ENCODE measurements at regions not wholly inside any gene's neighbourhood (a gene's known extent, or its start where the extent isn't known, plus 50 kb on each side); places are given as distances from the start of the nearest gene placed in this dataset.

DNA sequence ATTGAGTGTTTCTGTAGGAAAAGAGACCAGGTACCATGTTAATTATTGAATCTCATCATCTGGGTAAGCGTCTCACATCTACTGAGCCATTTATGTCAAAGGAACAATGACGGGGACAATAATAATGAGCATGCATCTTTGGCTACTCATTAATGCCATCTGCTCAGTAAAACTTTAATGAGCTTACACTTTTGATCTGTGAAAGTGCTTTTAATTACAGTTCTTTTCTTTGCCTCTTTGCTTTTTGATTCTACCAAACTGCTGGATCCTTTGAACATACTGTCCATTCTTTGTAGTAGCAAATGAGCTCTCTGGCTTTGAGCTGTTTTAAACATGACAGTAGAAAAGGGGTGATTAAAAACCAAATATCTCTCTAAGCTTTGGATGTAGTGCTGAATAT lies 181.2 kb upstream of the IVNS1ABP start:
- TF ChIP-seq ELF4 (IDR thresholded peaks at IDR 0.05): no peak
- no peak for TF ChIP-seq HDGF (IDR thresholded peaks at IDR 0.05; ENCODE audit: borderline replicate concordance)
- TF ChIP-seq FOXM1 (IDR thresholded peaks at IDR 0.05; ENCODE audit: borderline replicate concordance): no peak
- TF ChIP-seq, protein P1, sequence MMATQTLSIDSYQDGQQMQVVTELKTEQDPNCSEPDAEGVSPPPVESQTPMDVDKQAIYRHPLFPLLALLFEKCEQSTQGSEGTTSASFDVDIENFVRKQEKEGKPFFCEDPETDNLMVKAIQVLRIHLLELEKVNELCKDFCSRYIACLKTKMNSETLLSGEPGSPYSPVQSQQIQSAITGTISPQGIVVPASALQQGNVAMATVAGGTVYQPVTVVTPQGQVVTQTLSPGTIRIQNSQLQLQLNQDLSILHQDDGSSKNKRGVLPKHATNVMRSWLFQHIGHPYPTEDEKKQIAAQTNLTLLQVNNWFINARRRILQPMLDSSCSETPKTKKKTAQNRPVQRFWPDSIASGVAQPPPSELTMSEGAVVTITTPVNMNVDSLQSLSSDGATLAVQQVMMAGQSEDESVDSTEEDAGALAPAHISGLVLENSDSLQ (IDR thresholded peaks at IDR 0.05): no peak
- no peak for TF ChIP-seq FOXA1 (IDR thresholded peaks at IDR 0.05)
- TF ChIP-seq CTBP1 (IDR thresholded peaks at IDR 0.05; ENCODE audit: borderline replicate concordance): no peak
